AML-193 (cell line): ENCODE measurements at regions not wholly inside any gene's neighbourhood (a gene's known extent, or its start where the extent isn't known, plus 50 kb on each side); places are given as distances from the start of the nearest gene placed in this dataset.

Source experiments
- DNase-seq, 2 experiments: peaks; one replicate each; lab custom pipeline; 2025; lab: John Stamatoyannopoulos, UW

GRCh38 chr10:47143473-47143872 is 156.5 kb upstream of the GDF10 start:
- no peak for DNase-seq

GRCh38 chr10:47144525-47144924 is 155.5 kb upstream of the GDF10 start:
- DNase-seq = no peak

- no peak for DNase-seq
These were observed 154.6 kb upstream of the GDF10 start for GRCh38 chr10:47145290-47145934.

GRCh38 chr10:47146572-47146971 is 153.4 kb upstream of the GDF10 start:
- no peak for DNase-seq

GRCh38 chr10:47147186-47147585 is 152.8 kb upstream of the GDF10 start:
- DNase-seq = no peak

GRCh38 chr10:47150581-47150980 is 149.4 kb upstream of the GDF10 start:
- no peak for DNase-seq

- DNase-seq = no peak
These were observed 148.1 kb upstream of the GDF10 start for GRCh38 chr10:47151920-47152319.

- DNase-seq = peak; percentile 34 to 69
These were observed 147.1 kb upstream of the GDF10 start for GRCh38 chr10:47152861-47153349.

- DNase-seq = no peak
These were observed 145.2 kb upstream of the GDF10 start for GRCh38 chr10:47154762-47155161.

- no peak for DNase-seq
These were observed 143.1 kb upstream of the GDF10 start for GRCh38 chr10:47156873-47157272.

GRCh38 chr10:47158116-47159071 is 141.6 kb upstream of the GDF10 start:
- DNase-seq = no peak

GRCh38 chr10:47159361-47160260 is 140.4 kb upstream of the GDF10 start:
- no peak for DNase-seq

- DNase-seq = no peak
These were observed 139.6 kb upstream of the GDF10 start for GRCh38 chr10:47160261-47160908.

GRCh38 chr10:47160967-47161366 is 139.0 kb upstream of the GDF10 start:
- DNase-seq = no peak

- no peak for DNase-seq
These were observed 138.5 kb upstream of the GDF10 start for GRCh38 chr10:47161465-47161864.

- DNase-seq = no peak
These were observed 135.7 kb upstream of the GDF10 start for GRCh38 chr10:47164126-47164799.

GRCh38 chr10:47164800-47165128 is 135.2 kb upstream of the GDF10 start:
- no peak for DNase-seq

- no peak for DNase-seq
These were observed 134.8 kb upstream of the GDF10 start for GRCh38 chr10:47165168-47165710.

GRCh38 chr10:47165711-47166404 is 134.1 kb upstream of the GDF10 start:
- peak; percentile 57 to 69 for DNase-seq

- peak in 1 of 2 experiments; percentile 5 for DNase-seq
These were observed 133.6 kb upstream of the GDF10 start for GRCh38 chr10:47166405-47166777.
